ENCODE measurements at regions not wholly inside any gene's neighbourhood (a gene's known extent, or its start where the extent isn't known, plus 50 kb on each side); places are given as distances from the start of the nearest gene placed in this dataset.

- DNase-seq (ENCODE audit: low read depth, low spot score), result no peak
Observed at GRCh38 chr22:34886391-34886790, 179.6 kb upstream of the ISX start.

- no peak for DNase-seq (ENCODE audit: low read depth, low spot score)
Observed at GRCh38 chr22:34886812-34887211, 179.1 kb upstream of the ISX start.

DNA sequence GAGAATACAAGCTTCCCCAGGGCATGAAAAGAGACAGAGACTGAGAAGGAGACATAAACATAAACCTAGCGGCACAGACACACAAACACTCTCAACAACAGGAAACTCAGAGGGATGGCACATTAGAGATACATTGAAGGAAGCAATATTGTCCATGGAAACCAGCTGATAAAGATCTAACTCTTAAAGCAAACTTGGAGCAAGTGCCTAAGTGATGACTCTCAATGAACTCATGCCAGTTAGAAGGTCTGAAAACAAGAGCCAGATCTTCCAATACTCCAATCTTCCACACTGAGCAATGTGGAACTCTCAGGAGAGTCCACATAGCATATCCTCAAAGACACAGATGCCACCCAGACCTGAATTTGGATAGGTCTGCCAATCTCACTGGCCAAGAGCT, 168.8 kb upstream of the ISX start:
- no peak for DNase-seq (ENCODE audit: low read depth, low spot score)

DNA sequence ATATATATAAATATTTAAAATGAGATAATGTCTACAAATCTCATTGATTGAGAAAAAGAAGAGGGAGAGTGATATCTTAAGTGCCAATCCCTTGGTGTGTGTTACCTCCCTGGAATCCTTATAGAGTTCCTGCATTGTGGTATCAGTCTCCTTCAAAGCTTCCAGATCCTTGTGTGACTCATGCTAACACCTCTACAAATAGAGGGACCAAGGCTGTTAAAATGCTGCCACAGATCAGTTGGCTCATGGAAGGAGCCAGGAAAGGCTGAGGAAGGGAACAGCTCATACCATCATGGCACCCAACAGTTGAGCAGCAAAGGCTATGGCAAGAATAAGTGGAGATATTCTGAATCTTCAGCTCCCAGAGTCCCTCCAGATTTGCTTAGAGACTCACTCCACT, 163.6 kb upstream of the ISX start:
- DNase-seq (ENCODE audit: low read depth, low spot score), result no peak

- no peak for DNase-seq (ENCODE audit: low read depth, low spot score)
Observed at GRCh38 chr22:34903416-34903815, 162.5 kb upstream of the ISX start.

DNA sequence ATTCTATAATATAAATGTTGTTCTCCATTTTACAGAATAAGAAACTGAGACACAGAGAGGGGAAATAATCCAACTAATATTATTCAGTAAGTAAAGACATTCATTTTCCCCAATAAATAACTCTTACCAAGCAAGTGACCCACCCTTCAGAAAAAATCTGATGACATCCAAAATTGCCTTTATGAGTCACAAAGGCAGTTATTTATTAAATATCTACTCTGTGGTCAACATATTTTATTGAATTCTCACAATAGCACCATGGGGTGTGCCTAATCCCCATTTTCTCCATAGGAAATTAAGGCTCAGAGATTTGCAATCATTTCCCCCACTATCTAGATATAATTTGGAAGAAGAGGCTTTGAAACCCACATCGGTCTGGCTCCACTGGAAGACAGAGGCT, 161.5 kb upstream of the ISX start:
- DNase-seq (ENCODE audit: low read depth, low spot score), result no peak

GRCh38 chr22:34913826-34914225, 152.1 kb upstream of the ISX start:
- DNase-seq (ENCODE audit: low read depth, low spot score), result no peak

- peak; percentile 61 for DNase-seq (ENCODE audit: low read depth, low spot score)
Observed at GRCh38 chr22:34914846-34915245, 151.1 kb upstream of the ISX start.

GRCh38 chr22:34917239-34917638, 148.7 kb upstream of the ISX start:
- no peak for DNase-seq (ENCODE audit: low read depth, low spot score)

DNA sequence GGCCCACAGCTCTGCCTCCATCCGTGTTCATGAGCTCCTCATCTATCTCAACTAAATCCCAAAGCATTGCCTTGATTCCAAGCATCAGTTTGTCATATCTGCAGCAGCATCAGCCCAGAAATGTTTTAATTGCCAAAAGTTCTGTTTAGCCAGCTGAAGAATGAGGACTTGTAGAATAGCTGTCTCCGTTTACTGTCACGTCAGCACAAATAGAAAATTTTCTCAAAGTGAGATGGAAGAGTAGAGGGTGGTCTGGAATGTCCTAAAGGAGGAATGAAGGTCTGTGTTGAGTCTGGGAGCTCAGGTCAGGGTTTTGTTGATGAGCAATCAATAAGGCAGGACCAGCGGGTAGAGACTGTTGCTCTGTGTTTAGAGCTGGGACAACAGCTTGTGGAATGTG, 134.9 kb upstream of the ISX start:
- DNase-seq (ENCODE audit: low read depth, low spot score), result no peak

DNA sequence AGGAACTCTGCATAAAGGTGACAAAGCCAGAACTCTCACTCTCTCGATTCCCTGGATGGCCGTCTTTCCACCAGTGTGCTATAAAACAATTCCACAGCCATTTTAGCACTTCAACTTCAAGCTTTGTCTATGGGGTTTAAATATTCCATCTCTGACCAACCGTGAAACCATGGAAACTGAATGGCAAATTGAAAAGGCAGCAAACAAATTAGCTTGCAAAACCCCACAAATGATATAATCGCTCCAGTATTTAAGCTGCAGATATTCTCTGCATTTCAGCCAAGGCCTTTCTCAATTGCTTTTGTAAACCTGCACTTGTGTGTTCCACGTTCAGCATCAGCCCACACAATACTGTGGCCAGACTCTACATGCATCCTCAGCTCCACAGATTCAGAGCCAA, 131.7 kb upstream of the ISX start:
- no peak for DNase-seq (ENCODE audit: low read depth, low spot score)

DNA sequence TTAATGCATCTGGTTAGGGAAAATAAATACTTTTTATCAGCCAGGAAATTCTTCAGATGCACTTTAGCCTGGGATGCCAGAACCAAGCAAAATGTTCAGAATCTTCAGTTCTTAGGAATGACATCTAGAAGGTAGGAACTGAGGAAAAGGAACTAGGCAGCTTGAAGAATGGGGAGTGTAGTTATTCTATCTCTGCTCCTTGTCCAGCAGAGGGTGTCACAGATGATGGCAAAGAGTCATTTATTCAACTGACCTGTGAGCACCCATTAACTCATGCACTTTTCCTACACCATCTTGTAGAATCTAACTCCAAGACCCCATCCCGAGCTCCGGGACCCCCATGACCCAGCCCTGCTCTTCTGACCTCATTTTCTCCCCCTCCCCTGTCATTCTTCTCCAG, 122.1 kb upstream of the ISX start:
- DNase-seq (ENCODE audit: low read depth, low spot score), result peak; percentile 6

GRCh38 chr22:34946339-34946985, 119.5 kb upstream of the ISX start:
- peak; percentile 16 for DNase-seq (ENCODE audit: low read depth, low spot score)

GRCh38 chr22:34950489-34950888, 115.5 kb upstream of the ISX start:
- peak; percentile 63 for DNase-seq (ENCODE audit: low read depth, low spot score)

- no peak for DNase-seq (ENCODE audit: low read depth, low spot score)
Observed at GRCh38 chr22:34951212-34951611, 114.7 kb upstream of the ISX start.

- DNase-seq (ENCODE audit: low read depth, low spot score), result no peak
Observed at GRCh38 chr22:34960005-34960404, 106.0 kb upstream of the ISX start.

DNA sequence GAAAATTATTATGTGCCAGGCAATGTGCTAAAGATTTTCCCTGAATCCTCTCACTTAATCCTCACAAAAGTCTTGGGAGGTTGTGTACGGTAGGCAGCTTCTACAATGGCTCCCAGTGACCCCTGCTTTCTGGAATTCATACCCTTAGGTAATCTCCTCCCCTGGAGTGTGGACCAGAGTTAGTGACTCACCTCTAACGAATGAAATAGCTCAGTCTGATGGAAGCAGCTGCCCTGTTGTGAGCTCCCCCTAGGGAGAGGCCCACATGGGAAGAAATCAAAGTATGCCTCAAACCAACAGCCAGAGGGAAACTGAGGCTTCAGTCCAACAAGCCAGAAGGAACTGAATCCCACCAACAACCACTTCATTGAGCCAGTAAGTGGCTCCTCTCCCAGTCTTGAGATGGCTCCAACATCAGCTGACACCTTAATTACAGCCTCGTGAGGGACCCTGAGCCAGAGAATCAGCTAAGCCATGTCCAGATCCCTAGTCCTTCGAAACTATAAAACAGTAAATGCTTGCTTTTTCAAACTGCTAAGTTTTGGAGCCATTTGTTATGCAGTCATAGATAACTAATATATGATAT, 98.9 kb upstream of the ISX start:
- DNase-seq (ENCODE audit: low read depth, low spot score), result peak; percentile 78

GRCh38 chr22:34969001-34969790, 96.8 kb upstream of the ISX start:
- no peak for DNase-seq (ENCODE audit: low read depth, low spot score)

GRCh38 chr22:34971456-34971855, 94.5 kb upstream of the ISX start:
- DNase-seq (ENCODE audit: low read depth, low spot score), result no peak

- DNase-seq (ENCODE audit: low read depth, low spot score), result peak; percentile 49
Observed at GRCh38 chr22:34972191-34972897, 93.6 kb upstream of the ISX start.

GRCh38 chr22:34973016-34973415, 92.9 kb upstream of the ISX start:
- DNase-seq (ENCODE audit: low read depth, low spot score), result peak; percentile 8

- DNase-seq (ENCODE audit: low read depth, low spot score), result peak; percentile 67
Observed at GRCh38 chr22:34973926-34974325, 92.0 kb upstream of the ISX start.
